ENCODE measurements at regions not wholly inside any gene's neighbourhood (a gene's known extent, or its start where the extent isn't known, plus 50 kb on each side); places are given as distances from the start of the nearest gene placed in this dataset.

GRCh38 chr5:125712397-125712796 lies 710.8 kb upstream of the GRAMD2B start:
- TF ChIP-seq POLR2A (IDR thresholded peaks at IDR 0.05; ENCODE audit: low read length) (no peak), GATA1 (IDR thresholded peaks at IDR 0.05; ENCODE audit: low read depth, low read length) (no peak)

Measured in erythroblast (primary cell).